ENCODE measurements at regions not wholly inside any gene's neighbourhood (a gene's known extent, or its start where the extent isn't known, plus 50 kb on each side); places are given as distances from the start of the nearest gene placed in this dataset.
"Not testable (repeated sequence)": the region's sequence is repeated elsewhere in the genome, so short reads cannot be mapped to it uniquely, and the experiment has no call there.

DNA sequence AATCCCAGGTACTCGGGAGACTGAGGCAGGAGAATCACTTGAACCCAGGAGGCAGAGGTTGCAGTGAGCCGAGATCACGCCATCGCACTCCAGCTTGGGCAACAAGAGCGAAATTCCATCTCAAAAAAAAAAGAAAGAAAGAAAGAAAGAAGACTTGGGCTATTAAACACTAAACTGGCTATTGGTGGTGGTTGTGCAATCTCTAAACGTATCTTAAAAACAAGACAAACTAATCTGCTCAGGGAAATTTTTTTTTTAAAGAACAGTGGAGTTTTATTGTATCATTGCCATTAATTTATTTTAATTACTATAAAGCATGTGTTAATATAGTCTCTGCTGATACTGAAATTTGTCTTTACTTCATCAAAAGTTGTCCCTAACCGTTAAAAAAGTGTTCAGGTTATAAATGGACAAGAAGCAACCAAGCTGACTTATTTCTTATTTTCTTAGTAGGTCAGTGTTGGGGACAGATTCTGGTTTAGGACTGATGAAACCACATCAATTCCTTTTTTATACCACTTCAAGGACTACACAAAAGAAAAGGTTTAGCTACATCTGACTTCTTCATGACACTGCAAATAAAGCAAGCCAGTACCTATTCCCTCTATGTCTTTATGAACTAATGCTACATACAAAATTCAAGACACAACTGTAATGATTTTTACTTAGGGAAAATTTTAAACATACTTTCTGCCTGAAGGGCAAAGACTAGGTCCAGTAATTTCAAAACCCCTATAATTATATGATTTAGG is 68.7 kb upstream of the KRAS start:
- Histone ChIP-seq H3K27me3 (no peaks in the 10 kb centered on the region), H3K9me3 (no peaks in the 10 kb centered on the region), H3K4me1 (no peaks in the 10 kb centered on the region), H3K4me3 (no peak overlapping the region), H3K36me3 (no peaks in the 10 kb centered on the region), H3K27ac (no peak overlapping the region)
- DNase-seq (ENCODE audit: extremely low spot score in 2 of 2): no peak
- TF ChIP-seq, protein P1, sequence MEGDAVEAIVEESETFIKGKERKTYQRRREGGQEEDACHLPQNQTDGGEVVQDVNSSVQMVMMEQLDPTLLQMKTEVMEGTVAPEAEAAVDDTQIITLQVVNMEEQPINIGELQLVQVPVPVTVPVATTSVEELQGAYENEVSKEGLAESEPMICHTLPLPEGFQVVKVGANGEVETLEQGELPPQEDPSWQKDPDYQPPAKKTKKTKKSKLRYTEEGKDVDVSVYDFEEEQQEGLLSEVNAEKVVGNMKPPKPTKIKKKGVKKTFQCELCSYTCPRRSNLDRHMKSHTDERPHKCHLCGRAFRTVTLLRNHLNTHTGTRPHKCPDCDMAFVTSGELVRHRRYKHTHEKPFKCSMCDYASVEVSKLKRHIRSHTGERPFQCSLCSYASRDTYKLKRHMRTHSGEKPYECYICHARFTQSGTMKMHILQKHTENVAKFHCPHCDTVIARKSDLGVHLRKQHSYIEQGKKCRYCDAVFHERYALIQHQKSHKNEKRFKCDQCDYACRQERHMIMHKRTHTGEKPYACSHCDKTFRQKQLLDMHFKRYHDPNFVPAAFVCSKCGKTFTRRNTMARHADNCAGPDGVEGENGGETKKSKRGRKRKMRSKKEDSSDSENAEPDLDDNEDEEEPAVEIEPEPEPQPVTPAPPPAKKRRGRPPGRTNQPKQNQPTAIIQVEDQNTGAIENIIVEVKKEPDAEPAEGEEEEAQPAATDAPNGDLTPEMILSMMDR (IDR thresholded peaks at IDR 0.05): no peak
- TF ChIP-seq POLR2AphosphoS5 (IDR thresholded peaks at IDR 0.05; ENCODE audit: insufficient read depth in 1 of 2, low read depth in 1 of 2) (no peak), POLR2A (IDR thresholded peaks at IDR 0.05) (no peak)
- intact Hi-C loops (cut with DNase I): no loop called here

DNA sequence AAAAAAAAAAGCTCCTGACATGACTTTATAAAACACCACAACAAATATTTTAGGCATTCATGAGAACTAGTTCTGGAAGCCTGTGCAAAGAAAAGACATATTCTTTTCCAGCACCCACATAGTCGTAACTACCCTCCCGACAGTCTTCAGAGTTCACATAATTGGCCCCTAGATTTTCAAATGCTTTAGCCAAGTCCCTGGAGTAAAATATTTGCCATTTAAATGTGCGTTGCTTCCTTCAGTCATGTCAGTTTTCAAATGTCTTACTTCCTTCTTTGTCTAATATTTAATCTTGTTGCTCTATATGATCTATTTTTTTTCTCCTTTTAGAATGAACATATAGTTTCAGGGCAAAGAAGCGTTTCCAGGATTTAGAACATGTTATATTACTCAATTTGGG is 66.8 kb upstream of the KRAS start:
- H3K9me3 ChIP-seq: no peaks in the 10 kb centered on the region
- no peaks in the 10 kb centered on the region for H3K36me3 ChIP-seq
- no peak overlapping the region for H3K27ac ChIP-seq
- TF ChIP-seq, protein P1 (IDR thresholded peaks at IDR 0.05): no peak
- TF ChIP-seq POLR2A (IDR thresholded peaks at IDR 0.05) (no peak), POLR2AphosphoS5 (IDR thresholded peaks at IDR 0.05; ENCODE audit: insufficient read depth in 1 of 2, low read depth in 1 of 2) (no peak)
- intact Hi-C loops (cut with DNase I): no loop called here
- no peaks in the 10 kb centered on the region for H3K4me1 ChIP-seq
- no peaks in the 10 kb centered on the region for H3K27me3 ChIP-seq
- DNase-seq (ENCODE audit: extremely low spot score in 2 of 2): no peak
- no peak overlapping the region for H3K4me3 ChIP-seq

DNA sequence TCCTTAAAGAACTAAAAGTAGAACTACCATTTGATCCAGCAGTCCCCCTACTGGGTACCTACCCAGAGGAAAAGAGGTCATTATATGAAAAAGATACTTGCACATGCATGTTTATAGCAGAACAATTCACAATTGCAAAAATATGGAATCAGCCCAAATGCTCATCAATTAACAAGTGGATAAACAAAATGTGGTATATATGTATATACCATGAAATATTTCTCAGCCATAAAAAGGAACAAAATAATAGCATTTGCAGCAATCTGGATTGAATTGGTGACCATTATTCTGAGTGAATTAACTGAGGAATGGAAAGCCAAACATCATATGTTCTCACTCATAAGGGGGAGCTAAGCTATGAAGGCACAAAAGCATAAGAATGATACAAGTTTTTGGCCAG is 64.7 kb upstream of the KRAS start:
- H3K4me1 ChIP-seq: no peaks in the 10 kb centered on the region
- DNase-seq (ENCODE audit: extremely low spot score in 2 of 2): no peak
- TF ChIP-seq, protein P1 (IDR thresholded peaks at IDR 0.05): no peak
- TF ChIP-seq POLR2A (IDR thresholded peaks at IDR 0.05): no peak
- TF ChIP-seq POLR2AphosphoS5 (IDR thresholded peaks at IDR 0.05; ENCODE audit: insufficient read depth in 1 of 2, low read depth in 1 of 2): no peak

DNA sequence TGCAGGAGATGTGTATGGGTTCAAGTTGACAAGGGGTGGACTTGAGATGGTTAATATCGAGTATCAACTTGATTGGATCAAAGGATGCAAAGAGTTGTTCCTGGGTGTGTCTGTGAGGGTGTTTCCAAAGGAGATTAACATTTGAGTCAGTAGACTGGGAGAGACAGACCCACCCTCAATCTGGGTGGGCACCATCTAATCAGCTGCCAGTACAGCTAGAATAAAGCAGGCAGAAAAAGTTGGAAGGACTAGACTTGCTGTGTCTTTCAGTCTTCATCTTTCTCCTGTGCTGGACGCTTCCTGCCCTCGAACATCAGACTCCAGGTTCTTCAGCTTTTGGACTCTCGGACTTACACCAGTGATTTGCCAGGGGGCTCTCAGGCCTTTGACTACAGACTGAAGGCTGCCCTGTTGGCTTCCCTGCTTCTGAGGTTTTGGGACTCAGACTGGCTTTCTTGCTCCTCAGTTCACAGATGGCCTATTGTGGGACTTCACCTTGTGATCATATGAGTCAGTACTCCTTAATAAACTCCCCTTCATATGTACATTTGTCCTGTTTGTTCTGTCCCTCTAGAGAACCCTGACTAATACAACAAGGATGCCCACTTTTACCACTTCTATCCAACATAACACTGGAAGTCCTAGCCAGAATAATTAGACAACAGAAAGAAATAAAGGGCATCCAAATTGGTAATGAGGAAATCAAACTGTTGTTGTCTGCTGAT is 62.7 kb upstream of the KRAS start:
- H3K4me1 ChIP-seq; H3K36me3 ChIP-seq; H3K27ac ChIP-seq; H3K4me3 ChIP-seq; H3K9me3 ChIP-seq; DNase-seq (ENCODE audit: extremely low spot score in 2 of 2); intact Hi-C loops (cut with DNase I); H3K27me3 ChIP-seq: not testable (repeated sequence)

More for the DNA sequence above, 64.7 kb upstream of the KRAS start:
- no peak overlapping the region for H3K27ac ChIP-seq
- H3K9me3 ChIP-seq: no peaks in the 10 kb centered on the region
- H3K4me3 ChIP-seq: no peak overlapping the region
- no peaks in the 10 kb centered on the region for H3K36me3 ChIP-seq
- intact Hi-C loops (cut with DNase I): no loop called here
- no peaks in the 10 kb centered on the region for H3K27me3 ChIP-seq

DNA sequence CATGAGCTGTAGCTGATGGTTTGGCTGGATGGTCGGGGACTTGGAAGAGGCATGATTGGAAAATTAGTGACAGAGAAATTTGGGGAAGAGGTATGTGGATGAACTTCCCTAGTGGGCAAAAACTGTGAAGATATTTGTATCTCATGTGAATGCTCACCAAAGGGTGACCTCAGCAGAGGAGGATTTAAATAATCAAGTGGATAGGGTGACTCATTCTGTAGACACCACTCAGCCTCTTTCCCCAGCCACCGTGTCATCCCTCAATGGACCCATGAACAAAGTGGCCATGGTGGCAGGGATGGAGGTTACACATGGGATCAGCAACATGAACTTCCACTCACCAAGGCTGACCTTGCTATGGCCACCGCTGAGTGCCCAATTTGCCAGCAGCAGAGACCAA is 60.8 kb upstream of the KRAS start:
- DNase-seq (ENCODE audit: extremely low spot score in 2 of 2): no peak
- H3K27ac ChIP-seq: no peak overlapping the region
- no peaks in the 10 kb centered on the region for H3K9me3 ChIP-seq
- H3K27me3 ChIP-seq: no peaks in the 10 kb centered on the region
- TF ChIP-seq POLR2AphosphoS5 (IDR thresholded peaks at IDR 0.05; ENCODE audit: insufficient read depth in 1 of 2, low read depth in 1 of 2) (no peak), POLR2A (IDR thresholded peaks at IDR 0.05) (no peak)
- TF ChIP-seq, protein P1 (IDR thresholded peaks at IDR 0.05): no peak
- intact Hi-C loops (cut with DNase I): no loop called here
- H3K4me3 ChIP-seq: no peak overlapping the region
- no peaks in the 10 kb centered on the region for H3K36me3 ChIP-seq
- H3K4me1 ChIP-seq: no peaks in the 10 kb centered on the region

DNA sequence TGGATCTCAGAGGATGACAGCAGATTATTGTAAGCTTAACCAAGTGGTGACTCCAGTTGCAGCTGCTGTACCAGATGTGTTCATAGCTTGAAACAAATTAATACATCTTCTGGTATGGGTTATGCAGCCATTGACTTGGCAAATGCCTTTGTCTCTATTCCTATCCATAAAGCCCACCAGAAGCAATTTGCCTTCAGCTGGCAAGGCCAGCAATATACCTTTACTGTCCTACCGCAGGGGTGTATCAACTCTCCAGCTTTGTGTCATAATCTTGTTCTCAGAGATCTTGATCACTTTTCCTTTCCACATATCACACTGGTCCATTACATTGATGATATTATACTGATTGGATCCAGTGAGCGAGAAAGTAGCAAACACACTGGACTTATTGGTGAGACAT is 59.3 kb upstream of the KRAS start:
- intact Hi-C loops (cut with DNase I); H3K9me3 ChIP-seq; DNase-seq (ENCODE audit: extremely low spot score in 2 of 2); H3K4me1 ChIP-seq; H3K4me3 ChIP-seq; H3K36me3 ChIP-seq; H3K27me3 ChIP-seq; H3K27ac ChIP-seq: not testable (repeated sequence)
